GM10266 (cell line): ENCODE measurements at regions not wholly inside any gene's neighbourhood (a gene's known extent, or its start where the extent isn't known, plus 50 kb on each side); places are given as distances from the start of the nearest gene placed in this dataset.

Experiments used
- DNase-seq: peaks from one replicate; pipeline ENCODE4 v3.0.0; 2012; ENCODE audit errors: extremely low spot score
- TF ChIP-seq, protein P1 (sequence below): IDR thresholded peaks from 2 replicates; pipeline ENCODE4 v1.5.1; 2012; ENCODE audit warnings: mild to moderate bottlenecking, low read depth; ENCODE audit not compliant: control insufficient read depth, insufficient read depth; ENCODE audit errors: missing control alignments

DNA sequence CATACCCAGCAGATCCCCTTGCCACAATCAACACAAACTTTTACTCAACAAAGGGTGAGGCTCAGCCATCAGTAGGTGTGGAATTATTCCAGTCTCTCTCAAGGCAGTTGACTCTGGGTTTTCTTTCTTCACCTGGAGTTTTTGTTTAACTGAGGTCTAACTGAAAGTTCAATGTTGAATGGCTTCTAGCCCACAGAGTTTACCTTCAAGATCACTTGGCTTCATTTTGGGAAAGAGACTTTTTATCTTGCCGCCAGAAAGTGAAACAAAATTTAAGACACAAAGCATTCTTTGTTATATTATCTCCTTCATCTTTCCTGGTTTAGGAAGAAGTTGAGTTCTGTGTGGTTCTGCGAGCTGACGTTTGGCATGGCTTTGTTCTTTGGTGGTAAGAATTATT, 83.8 kb upstream of the RASGEF1B start:
- DNase-seq = no peak
- TF ChIP-seq, protein P1, sequence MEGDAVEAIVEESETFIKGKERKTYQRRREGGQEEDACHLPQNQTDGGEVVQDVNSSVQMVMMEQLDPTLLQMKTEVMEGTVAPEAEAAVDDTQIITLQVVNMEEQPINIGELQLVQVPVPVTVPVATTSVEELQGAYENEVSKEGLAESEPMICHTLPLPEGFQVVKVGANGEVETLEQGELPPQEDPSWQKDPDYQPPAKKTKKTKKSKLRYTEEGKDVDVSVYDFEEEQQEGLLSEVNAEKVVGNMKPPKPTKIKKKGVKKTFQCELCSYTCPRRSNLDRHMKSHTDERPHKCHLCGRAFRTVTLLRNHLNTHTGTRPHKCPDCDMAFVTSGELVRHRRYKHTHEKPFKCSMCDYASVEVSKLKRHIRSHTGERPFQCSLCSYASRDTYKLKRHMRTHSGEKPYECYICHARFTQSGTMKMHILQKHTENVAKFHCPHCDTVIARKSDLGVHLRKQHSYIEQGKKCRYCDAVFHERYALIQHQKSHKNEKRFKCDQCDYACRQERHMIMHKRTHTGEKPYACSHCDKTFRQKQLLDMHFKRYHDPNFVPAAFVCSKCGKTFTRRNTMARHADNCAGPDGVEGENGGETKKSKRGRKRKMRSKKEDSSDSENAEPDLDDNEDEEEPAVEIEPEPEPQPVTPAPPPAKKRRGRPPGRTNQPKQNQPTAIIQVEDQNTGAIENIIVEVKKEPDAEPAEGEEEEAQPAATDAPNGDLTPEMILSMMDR = no peak

DNA sequence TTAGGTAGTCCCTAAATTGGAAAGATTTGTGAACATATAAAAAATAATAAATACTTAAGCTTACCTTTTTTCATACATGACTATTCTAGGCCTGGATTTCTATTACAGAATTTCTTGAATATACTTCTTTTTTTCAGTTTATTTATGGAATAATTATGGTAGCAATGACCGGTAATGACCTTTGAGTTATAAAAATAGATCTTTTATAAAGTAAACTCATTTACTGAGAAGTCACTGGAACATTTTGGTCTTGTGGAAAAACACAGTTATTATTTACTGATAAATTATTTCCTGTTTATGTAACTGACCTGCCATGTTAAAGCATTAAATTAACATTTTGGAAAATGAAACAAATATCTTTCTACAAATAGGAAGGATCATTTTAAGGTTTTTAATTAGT, 80.4 kb upstream of the RASGEF1B start:
- DNase-seq = no peak
- TF ChIP-seq, protein P1 = no peak

DNA sequence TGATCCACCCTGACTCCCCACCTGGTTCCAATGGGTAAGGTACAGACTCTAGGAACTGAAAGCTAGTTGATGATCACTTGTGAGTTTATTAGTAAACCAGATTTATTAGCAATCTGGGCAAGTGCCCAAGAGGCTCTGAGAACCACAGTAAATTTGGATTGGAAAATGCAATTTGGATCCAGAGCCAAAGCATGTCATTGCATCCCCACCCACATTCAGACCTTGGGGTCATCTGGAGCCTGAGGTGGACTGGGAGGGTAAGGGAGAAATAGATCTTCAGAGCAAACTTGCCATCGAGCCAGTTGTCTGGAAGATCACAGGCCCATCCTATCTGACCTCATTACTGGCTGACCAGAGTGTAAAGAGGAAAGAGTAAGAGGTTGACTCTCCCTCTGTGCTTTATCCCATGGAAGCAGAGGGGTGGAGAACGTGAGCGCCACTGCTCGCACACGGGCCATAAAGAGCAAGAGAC, 78.7 kb upstream of the RASGEF1B start:
- TF ChIP-seq, protein P1 = no peak
- no peak for DNase-seq

DNA sequence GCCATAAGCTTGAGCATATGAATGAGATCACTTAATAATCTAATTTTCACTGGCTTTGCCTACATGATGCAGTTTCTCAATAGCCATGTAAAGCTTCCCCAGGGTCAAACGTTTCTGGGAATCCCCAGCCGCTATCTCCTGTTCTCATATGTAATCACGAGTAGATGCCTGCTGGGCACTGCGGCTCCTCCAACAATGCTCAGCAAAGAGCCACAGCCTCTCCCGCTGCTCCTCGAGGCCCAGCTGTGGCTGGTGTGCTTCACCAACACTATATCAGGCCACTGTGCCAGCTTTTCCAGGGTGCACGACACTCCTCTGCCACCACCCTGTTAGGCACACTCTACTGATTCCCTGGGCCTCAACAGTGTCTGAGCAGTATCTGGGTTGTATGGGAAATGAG, 78.3 kb upstream of the RASGEF1B start:
- TF ChIP-seq, protein P1 = no peak
- no peak for DNase-seq

DNA sequence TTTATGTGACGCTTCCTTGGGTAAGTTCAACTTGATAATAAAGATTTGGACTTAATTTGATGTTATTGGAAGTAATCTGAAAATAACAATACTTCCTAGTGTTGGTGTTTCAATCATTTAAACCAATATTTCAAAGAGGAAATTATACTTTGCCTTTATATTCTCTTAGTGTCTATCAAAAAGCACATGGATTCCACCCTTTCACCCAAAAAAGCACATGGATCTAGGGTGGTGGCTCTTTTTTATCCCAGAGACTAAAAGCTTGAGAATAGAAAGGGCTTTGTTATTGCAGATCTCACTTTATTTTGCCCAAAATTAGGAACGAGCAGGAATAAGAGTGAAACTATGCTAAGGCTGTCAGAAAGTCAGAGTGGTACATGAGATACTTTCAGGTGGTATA, 75.1 kb upstream of the RASGEF1B start:
- TF ChIP-seq, protein P1 = no peak
- no peak for DNase-seq

DNA sequence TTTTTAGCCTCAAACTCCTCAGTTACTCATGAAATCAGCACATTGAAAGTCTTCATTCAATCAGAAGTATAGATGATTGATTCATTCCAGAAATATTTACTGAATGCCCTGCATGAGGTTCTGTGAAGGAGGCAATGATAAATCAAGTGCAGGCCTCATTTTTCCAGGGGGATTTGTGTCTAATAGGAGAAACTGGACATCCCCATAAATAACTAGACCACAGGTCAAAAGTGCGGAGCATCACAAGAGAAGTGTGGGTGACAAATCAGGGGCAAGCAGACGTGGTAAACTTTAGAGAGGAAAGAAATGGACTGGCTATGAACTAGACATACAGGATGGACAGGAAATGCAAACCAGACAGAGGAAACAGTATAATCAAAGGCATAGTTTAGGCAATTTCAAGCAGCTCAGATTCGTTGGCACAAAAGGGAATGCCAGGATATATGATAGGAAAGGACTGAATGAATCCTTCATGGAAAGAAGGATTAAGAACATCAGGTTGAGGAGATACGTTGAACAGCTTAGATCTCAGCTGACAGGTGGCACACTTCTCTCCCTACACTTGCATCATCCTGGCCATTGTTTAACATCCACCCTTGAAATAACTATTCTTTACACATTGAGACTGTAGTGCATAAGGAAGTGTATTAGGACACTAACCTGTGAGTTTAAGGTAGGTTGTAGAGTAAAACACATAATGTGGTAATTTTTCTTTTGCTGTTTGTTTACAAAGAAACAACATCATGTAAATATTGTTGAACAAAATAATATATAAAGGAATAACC, 69.6 kb upstream of the RASGEF1B start:
- TF ChIP-seq, protein P1 = no peak
- DNase-seq = no peak

DNA sequence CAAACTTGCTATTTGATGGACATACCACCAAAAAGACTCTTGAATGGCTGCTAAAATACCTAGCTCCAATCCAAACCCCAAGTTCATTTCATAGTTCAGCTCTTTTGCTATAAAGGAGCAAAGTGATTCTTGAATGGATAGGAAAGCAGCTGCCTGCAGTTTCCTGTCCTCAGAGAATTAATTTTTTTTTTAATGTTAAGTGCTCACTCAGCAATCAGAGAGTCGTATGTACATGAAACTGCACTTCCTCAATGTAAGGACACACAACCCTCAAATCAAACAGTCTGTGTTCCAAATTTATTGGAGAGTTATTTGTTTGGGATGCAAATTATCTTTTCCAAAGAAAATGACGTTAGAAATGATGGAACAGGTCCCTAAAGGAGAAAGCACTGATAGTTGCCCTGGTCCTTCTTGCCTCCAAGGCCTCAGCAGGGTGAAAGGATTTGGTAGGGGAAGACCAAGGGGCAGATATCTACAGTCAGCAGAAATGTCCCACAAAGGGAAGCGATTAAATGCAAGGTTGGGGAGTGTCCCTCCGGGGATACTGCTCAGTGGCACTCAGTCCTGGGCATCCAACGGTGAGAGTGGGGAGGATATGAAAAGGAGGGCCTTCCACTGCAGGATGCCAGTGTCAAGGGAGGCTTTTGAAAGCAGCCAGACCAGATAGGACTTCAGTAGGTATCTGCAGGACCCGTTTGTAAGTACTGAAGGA, 67.2 kb upstream of the RASGEF1B start:
- TF ChIP-seq, protein P1 = no peak
- no peak for DNase-seq
